ENCODE measurements at regions not wholly inside any gene's neighbourhood (a gene's known extent, or its start where the extent isn't known, plus 50 kb on each side); places are given as distances from the start of the nearest gene placed in this dataset.

GRCh38 chr10:64454962-64455361, 933.8 kb downstream of the REEP3 start:
- DNase-seq, result no peak

DNA sequence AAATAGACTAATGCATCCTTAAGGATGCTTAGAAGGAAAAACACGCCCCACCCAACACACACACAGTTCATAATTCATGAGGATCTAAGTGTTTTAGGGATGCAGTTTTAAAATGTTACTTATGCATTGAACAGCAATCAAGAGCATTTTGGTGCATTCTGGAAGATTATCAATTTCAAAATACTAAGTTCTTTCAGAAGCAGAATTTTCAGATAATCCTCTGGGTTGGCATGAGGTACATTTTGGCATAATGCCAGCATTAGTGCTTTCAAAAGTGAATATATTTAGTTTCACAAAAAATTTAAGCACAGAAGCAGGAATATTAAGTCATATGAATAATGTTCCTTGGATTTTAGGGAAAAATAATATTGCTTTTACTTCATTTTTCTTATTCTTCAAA, 937.1 kb downstream of the REEP3 start:
- DNase-seq, result no peak

DNA sequence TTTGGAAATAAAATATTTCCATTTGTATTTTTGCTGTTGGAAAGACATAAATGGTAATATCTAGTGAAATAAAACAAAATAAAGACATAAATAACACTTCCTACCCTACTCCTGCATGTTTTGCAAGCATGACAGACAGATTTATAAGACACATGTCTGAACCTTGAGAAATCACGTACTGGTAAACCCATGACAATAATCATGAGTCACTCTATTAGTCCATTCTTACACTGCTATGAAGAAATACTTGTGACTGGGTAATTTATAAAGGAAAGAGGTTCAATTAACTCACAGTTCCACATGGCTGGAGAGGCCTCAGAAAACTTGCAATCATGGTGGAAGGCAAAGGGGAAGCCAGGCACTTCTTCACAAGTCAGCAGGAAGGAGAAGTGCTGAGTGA, 942.2 kb downstream of the REEP3 start:
- DNase-seq, result no peak

GRCh38 chr10:64465653-64466052, 944.5 kb downstream of the REEP3 start:
- no peak for DNase-seq

DNA sequence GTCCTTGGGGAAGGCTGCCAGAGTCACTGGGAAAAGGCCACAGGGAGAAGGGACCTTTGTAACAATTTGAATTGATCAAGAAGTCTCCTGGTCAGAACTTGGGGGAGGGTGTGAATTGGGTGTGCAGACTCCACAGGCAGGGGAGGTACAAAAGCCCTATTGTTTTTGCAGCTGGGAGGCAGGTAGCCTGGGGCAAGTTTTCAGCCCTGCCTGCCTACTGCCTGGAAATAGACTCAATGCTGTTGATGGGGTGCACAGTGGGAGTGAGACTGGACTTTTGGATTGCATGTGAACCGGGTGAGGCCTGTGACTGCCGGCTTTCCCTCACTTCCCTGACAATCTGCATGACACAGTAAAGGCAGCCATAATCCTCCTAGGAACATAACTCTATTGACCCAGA, 947.0 kb downstream of the REEP3 start:
- DNase-seq, result no peak

GRCh38 chr10:64476506-64476905, 955.3 kb downstream of the REEP3 start:
- no peak for DNase-seq

DNA sequence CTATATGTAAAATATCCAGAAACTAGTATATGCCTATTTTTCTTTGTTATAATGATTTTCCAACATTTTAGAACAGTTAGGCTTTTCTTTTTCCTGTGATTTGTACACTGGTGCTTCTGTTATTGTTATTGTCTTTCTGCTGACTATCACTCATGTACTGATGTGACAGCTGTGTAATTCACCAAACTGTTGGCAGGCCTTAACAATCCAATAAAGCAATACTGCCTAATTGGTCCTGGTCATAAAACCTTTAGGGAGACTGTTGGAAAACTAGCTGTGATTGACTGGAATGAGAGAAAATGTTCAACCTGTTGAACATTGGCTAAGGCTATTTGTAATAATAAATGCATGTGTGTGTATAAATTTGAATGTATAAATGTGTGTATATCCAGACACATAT, 956.6 kb downstream of the REEP3 start:
- DNase-seq, result no peak

DNA sequence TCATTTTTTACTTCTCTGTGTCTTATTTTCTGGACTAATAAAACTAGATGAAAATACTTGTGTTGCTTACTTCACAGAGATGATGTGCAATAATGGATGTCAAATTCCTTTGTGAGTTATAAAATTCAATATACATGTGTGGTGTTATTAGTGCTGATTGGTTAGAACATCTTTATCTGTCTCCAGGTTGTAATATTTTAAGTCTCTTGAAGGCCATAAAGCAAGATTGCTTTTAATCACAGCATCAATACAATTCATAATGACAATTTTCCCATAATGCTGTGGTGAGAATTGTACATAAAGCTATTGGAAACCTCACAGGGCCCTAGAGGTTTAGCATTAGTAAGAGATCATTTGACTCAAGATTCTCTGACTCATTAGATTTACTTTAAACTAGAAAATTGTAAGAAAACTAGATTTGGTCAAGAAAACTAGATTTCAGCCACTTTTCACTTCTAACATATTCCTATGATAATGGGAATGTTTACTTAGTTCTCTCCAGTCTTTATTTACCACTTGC, 963.7 kb downstream of the REEP3 start:
- DNase-seq, result no peak

- DNase-seq, result no peak
Measured at GRCh38 chr10:64486149-64486548, 964.9 kb downstream of the REEP3 start.

GRCh38 chr10:64486901-64487300, 965.7 kb downstream of the REEP3 start:
- no peak for DNase-seq

DNA sequence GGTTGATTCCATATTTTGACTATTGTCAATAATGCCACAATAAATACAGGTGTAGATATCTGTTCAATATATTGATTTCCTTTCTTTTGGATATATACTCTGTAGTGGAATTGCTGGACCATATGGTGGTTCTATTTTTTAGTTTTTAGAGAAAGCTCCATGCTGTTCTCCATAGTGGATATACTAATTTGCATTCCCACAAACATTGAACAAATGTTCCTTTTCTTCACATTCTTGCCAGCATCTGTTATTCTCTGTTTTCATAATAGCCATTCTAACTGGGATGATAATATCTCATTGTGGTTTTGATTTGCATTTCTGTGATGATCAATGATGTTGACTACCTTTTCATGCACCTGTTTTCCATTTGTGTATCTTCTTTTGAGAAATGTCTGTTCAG, 973.7 kb downstream of the REEP3 start:
- DNase-seq, result no peak

- no peak for DNase-seq
Measured at GRCh38 chr10:64497306-64497705, 976.1 kb downstream of the REEP3 start.

GRCh38 chr10:64501807-64502206, 980.6 kb downstream of the REEP3 start:
- DNase-seq, result no peak

GRCh38 chr10:64502936-64503335, 981.7 kb downstream of the REEP3 start:
- no peak for DNase-seq

- DNase-seq, result no peak
Measured at GRCh38 chr10:64503429-64503828, 982.2 kb downstream of the REEP3 start.

- DNase-seq, result no peak
Measured at GRCh38 chr10:64505501-64505900, 984.3 kb downstream of the REEP3 start.

DNA sequence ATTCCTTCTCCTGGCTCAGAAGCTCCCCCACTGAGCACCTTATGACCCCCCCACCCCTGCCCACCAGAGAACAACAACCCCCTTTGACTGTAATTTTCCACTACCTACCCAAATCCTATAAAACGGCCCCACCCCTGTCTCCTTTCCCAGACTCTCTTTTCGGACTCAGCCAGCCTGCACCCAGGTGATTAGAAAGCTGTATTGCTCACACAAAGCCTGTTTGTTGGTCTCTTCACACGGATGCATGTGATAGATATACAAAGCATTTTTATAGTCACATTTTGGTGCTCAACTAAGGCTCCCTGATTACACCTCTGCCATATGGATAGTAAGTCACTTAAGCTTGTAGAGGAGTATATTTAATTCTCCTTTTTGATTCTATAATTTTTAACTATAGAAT, 985.8 kb downstream of the REEP3 start:
- no peak for DNase-seq

- no peak for DNase-seq
Measured at GRCh38 chr10:64507651-64508028, 986.4 kb downstream of the REEP3 start.

DNA sequence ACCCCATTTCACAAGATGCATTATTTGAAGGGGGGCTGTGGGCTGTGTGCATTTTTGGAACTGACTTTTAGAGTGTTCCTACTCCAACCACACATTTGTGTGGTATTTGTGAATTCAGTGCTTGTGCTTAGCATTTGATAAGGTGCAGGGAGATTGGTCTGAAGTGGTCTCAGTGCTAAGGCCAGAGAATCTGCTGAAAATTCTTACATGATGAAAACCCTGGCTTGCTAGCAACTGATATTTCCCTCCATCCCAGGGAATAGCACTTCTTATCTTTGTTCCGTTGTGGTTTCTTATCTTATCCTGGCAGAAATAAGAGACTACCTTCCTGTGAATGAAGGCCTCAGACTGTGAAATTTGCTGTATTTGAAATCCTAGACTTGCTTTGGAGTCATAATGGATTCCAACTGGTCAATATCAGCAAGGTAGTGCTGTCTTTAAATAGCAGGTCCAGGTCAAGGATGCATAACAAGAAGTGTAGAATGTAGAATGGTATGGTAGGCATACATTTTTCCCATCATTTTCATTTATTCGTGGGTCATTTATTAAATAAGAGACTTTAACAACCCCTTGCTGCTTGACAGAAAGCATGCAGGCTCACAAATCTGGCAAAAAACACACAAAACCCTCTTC, 986.9 kb downstream of the REEP3 start:
- DNase-seq, result no peak

DNA sequence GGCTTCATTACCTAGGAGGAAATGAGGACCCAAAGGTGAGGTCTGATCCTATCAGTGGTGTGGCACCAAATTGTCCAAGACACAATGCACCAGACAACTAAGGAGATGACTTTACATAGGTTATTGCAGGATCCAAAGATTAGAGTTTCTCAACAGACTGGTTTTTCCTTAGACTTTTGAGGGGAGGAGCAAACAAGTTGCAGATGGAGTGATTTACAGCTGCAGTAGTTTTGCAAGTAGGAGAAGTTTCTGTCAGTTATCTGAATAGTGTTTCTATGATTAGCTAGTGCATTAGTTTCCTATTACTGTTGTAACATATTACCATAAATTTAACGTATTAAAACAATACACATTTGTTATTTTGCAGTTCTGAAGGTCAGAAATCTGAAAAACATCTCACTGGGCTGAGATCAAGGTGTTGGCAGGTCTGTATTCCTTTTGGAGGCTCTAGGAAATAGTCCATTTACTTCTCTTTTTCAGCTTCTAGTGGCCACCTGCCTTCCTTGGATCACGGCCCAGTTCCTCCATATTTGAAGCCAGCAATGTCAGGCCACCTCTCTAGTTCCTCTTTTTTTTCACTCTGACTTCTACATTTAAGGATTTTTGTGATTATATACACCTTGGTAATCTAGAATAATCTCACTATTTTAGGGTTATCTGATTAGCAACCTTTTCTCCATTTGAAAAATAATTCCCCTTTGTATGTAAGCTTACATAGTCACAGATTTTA, 994.9 kb downstream of the REEP3 start:
- DNase-seq, result no peak

GRCh38 chr10:64518456-64518855, 997.3 kb downstream of the REEP3 start:
- DNase-seq, result no peak

DNA sequence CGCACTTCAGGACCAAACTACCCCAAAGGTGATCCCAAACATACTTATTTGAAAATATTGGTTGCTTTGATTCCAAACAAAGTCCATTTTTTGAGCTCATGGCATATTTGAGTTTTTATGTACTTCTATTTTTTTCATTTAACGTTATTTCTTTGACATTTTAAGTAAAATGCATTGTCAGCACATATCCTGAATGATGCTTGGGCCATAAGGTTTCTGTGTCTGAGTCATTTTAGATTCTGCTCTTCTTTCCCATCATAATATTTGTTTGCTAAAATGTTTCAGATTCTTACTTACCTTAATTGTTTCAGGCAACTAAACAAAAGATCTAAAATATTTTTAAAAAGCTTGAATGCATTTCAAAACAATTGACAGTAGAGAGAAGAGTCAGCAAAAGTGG, 998.2 kb downstream of the REEP3 start:
- no peak for DNase-seq

DNA sequence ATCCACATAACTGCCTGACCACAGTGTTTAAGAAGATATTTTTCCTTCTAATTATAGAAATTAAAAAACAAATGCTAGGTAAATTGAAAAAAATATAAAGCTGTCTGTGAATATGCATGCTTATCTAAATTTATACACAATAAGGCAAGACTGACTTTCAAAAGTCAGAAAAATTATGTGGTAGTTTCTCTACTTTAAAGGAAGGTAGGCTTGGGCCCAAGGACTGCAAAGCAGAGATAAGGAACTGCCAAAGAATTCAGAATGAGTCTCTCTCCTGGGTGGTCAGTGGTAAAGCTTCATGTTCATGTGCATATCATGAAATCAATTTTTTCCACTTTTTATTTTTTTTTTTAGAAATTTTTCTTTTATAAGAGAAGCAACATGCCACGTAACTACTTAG, 998.6 kb downstream of the REEP3 start:
- no peak for DNase-seq

- DNase-seq, result no peak
Measured at GRCh38 chr10:64523065-64523759, 1002.0 kb downstream of the REEP3 start.

Data from NCI-H1436 (cell line).